ENCODE measurements at regions not wholly inside any gene's neighbourhood (a gene's known extent, or its start where the extent isn't known, plus 50 kb on each side); places are given as distances from the start of the nearest gene placed in this dataset.

GRCh38 chr3:16738451-16738850 is 133.2 kb upstream of the DAZL start:
- Histone ChIP-seq H3K4me1 (ENCODE audit: control insufficient read depth, insufficient read depth, low read length) (no peaks in the 10 kb centered on the region), H3K27me3 (ENCODE audit: control insufficient read depth, insufficient read depth, low read length) (no peaks in the 10 kb centered on the region), H3K27ac (ENCODE audit: low read length) (no peak overlapping the region), H3K9me3 (ENCODE audit: control insufficient read depth, low read depth, low read length) (no peaks in the 10 kb centered on the region), H3K4me3 (ENCODE audit: low read length) (no peak overlapping the region), H3K36me3 (ENCODE audit: control insufficient read depth, insufficient read depth, low read length) (no peaks in the 10 kb centered on the region)
- 100% methylated on average over 1 of the region's 1 CpG for WGBS (ENCODE audit: insufficient coverage, low lambda C conversion rate)
- DNase-seq, result no peak

GRCh38 chr3:16739541-16740105 is 134.4 kb upstream of the DAZL start:
- Histone ChIP-seq H3K27me3 (ENCODE audit: control insufficient read depth, insufficient read depth, low read length) (no peaks in the 10 kb centered on the region), H3K4me1 (ENCODE audit: control insufficient read depth, insufficient read depth, low read length) (no peaks in the 10 kb centered on the region), H3K27ac (ENCODE audit: low read length) (no peak overlapping the region), H3K4me3 (ENCODE audit: low read length) (no peak overlapping the region), H3K9me3 (ENCODE audit: control insufficient read depth, low read depth, low read length) (no peaks in the 10 kb centered on the region), H3K36me3 (ENCODE audit: control insufficient read depth, insufficient read depth, low read length) (no peaks in the 10 kb centered on the region)
- DNase-seq, result no peak
- WGBS (ENCODE audit: insufficient coverage, low lambda C conversion rate), result 95% methylated on average over 4 of the region's 5 CpGs

GRCh38 chr3:16740515-16740914 is 135.3 kb upstream of the DAZL start:
- no CpG with 5 or more reads among the region's 1 CpG for WGBS (ENCODE audit: insufficient coverage, low lambda C conversion rate)

GRCh38 chr3:16741103-16741758 is 136.0 kb upstream of the DAZL start:
- WGBS (ENCODE audit: insufficient coverage, low lambda C conversion rate), result 100% methylated on average over 1 of the region's 4 CpGs
- Histone ChIP-seq H3K4me1 (ENCODE audit: control insufficient read depth, insufficient read depth, low read length) (no peaks in the 10 kb centered on the region), H3K27me3 (ENCODE audit: control insufficient read depth, insufficient read depth, low read length) (no peaks in the 10 kb centered on the region)

More at GRCh38 chr3:16740515-16740914, 135.3 kb upstream of the DAZL start:
- H3K9me3 ChIP-seq (ENCODE audit: control insufficient read depth, low read depth, low read length), result no peaks in the 10 kb centered on the region
- no peaks in the 10 kb centered on the region for H3K4me1 ChIP-seq (ENCODE audit: control insufficient read depth, insufficient read depth, low read length)
- no peaks in the 10 kb centered on the region for H3K27me3 ChIP-seq (ENCODE audit: control insufficient read depth, insufficient read depth, low read length)
- H3K36me3 ChIP-seq (ENCODE audit: control insufficient read depth, insufficient read depth, low read length), result no peaks in the 10 kb centered on the region
- no peak overlapping the region for H3K27ac ChIP-seq (ENCODE audit: low read length)
- H3K4me3 ChIP-seq (ENCODE audit: low read length), result no peak overlapping the region
- no peak for DNase-seq

GRCh38 chr3:16741890-16742289 is 136.7 kb upstream of the DAZL start:
- Histone ChIP-seq H3K4me3 (ENCODE audit: low read length) (no peak overlapping the region), H3K9me3 (ENCODE audit: control insufficient read depth, low read depth, low read length) (no peaks in the 10 kb centered on the region), H3K27ac (ENCODE audit: low read length) (no peak overlapping the region), H3K36me3 (ENCODE audit: control insufficient read depth, insufficient read depth, low read length) (no peaks in the 10 kb centered on the region), H3K4me1 (ENCODE audit: control insufficient read depth, insufficient read depth, low read length) (no peaks in the 10 kb centered on the region), H3K27me3 (ENCODE audit: control insufficient read depth, insufficient read depth, low read length) (no peaks in the 10 kb centered on the region)
- no CpG with 5 or more reads among the region's 4 CpGs for WGBS (ENCODE audit: insufficient coverage, low lambda C conversion rate)
- DNase-seq, result no peak

More at GRCh38 chr3:16741103-16741758, 136.0 kb upstream of the DAZL start:
- no peak for DNase-seq
- Histone ChIP-seq H3K4me3 (ENCODE audit: low read length) (no peak overlapping the region), H3K27ac (ENCODE audit: low read length) (no peak overlapping the region), H3K36me3 (ENCODE audit: control insufficient read depth, insufficient read depth, low read length) (no peaks in the 10 kb centered on the region), H3K9me3 (ENCODE audit: control insufficient read depth, low read depth, low read length) (no peaks in the 10 kb centered on the region)

- no peak for DNase-seq
- Histone ChIP-seq H3K4me1 (ENCODE audit: control insufficient read depth, insufficient read depth, low read length) (no peaks in the 10 kb centered on the region), H3K4me3 (ENCODE audit: low read length) (no peak overlapping the region), H3K27ac (ENCODE audit: low read length) (no peak overlapping the region), H3K36me3 (ENCODE audit: control insufficient read depth, insufficient read depth, low read length) (no peaks in the 10 kb centered on the region), H3K27me3 (ENCODE audit: control insufficient read depth, insufficient read depth, low read length) (no peaks in the 10 kb centered on the region), H3K9me3 (ENCODE audit: control insufficient read depth, low read depth, low read length) (no peaks in the 10 kb centered on the region)
These were observed 138.1 kb upstream of the DAZL start for GRCh38 chr3:16743276-16743675.

- DNase-seq, result no peak
- WGBS (ENCODE audit: insufficient coverage, low lambda C conversion rate), result no CpG with 5 or more reads among the region's 2 CpGs
- Histone ChIP-seq H3K9me3 (ENCODE audit: control insufficient read depth, low read depth, low read length) (no peaks in the 10 kb centered on the region), H3K4me1 (ENCODE audit: control insufficient read depth, insufficient read depth, low read length) (no peaks in the 10 kb centered on the region), H3K27ac (ENCODE audit: low read length) (no peak overlapping the region), H3K4me3 (ENCODE audit: low read length) (no peak overlapping the region), H3K36me3 (ENCODE audit: control insufficient read depth, insufficient read depth, low read length) (no peaks in the 10 kb centered on the region), H3K27me3 (ENCODE audit: control insufficient read depth, insufficient read depth, low read length) (no peaks in the 10 kb centered on the region)
These were observed 125.4 kb upstream of the PLCL2 start for GRCh38 chr3:16759227-16759903.

- WGBS (ENCODE audit: insufficient coverage, low lambda C conversion rate), result no CpG with 5 or more reads among the region's 1 CpG
- Histone ChIP-seq H3K9me3 (ENCODE audit: control insufficient read depth, low read depth, low read length) (no peaks in the 10 kb centered on the region), H3K4me1 (ENCODE audit: control insufficient read depth, insufficient read depth, low read length) (no peaks in the 10 kb centered on the region), H3K27me3 (ENCODE audit: control insufficient read depth, insufficient read depth, low read length) (no peaks in the 10 kb centered on the region), H3K4me3 (ENCODE audit: low read length) (no peak overlapping the region), H3K36me3 (ENCODE audit: control insufficient read depth, insufficient read depth, low read length) (no peaks in the 10 kb centered on the region), H3K27ac (ENCODE audit: low read length) (no peak overlapping the region)
- DNase-seq, result no peak
These were observed 123.2 kb upstream of the PLCL2 start for GRCh38 chr3:16761571-16761970.

GRCh38 chr3:16765661-16766060 is 119.1 kb upstream of the PLCL2 start:
- no peaks in the 10 kb centered on the region for H3K4me1 ChIP-seq (ENCODE audit: control insufficient read depth, insufficient read depth, low read length)
- WGBS (ENCODE audit: insufficient coverage, low lambda C conversion rate), result no CpG with 5 or more reads among the region's 1 CpG
- no peak overlapping the region for H3K27ac ChIP-seq (ENCODE audit: low read length)
- H3K4me3 ChIP-seq (ENCODE audit: low read length), result no peak overlapping the region
- no peaks in the 10 kb centered on the region for H3K36me3 ChIP-seq (ENCODE audit: control insufficient read depth, insufficient read depth, low read length)
- DNase-seq, result no peak
- H3K9me3 ChIP-seq (ENCODE audit: control insufficient read depth, low read depth, low read length), result no peaks in the 10 kb centered on the region
- H3K27me3 ChIP-seq (ENCODE audit: control insufficient read depth, insufficient read depth, low read length), result no peaks in the 10 kb centered on the region

- H3K9me3 ChIP-seq (ENCODE audit: control insufficient read depth, low read depth, low read length), result no peaks in the 10 kb centered on the region
- no peak for DNase-seq
- H3K4me1 ChIP-seq (ENCODE audit: control insufficient read depth, insufficient read depth, low read length), result no peaks in the 10 kb centered on the region
- WGBS (ENCODE audit: insufficient coverage, low lambda C conversion rate), result no CpG with 5 or more reads among the region's 3 CpGs
- no peak overlapping the region for H3K27ac ChIP-seq (ENCODE audit: low read length)
- H3K36me3 ChIP-seq (ENCODE audit: control insufficient read depth, insufficient read depth, low read length), result no peaks in the 10 kb centered on the region
- H3K27me3 ChIP-seq (ENCODE audit: control insufficient read depth, insufficient read depth, low read length), result no peaks in the 10 kb centered on the region
- H3K4me3 ChIP-seq (ENCODE audit: low read length), result no peak overlapping the region
These were observed 117.7 kb upstream of the PLCL2 start for GRCh38 chr3:16767006-16767405.

- no peak for DNase-seq
- no peak overlapping the region for H3K4me3 ChIP-seq (ENCODE audit: low read length)
- no peaks in the 10 kb centered on the region for H3K9me3 ChIP-seq (ENCODE audit: control insufficient read depth, low read depth, low read length)
- H3K27ac ChIP-seq (ENCODE audit: low read length), result no peak overlapping the region
- no peaks in the 10 kb centered on the region for H3K4me1 ChIP-seq (ENCODE audit: control insufficient read depth, insufficient read depth, low read length)
- H3K36me3 ChIP-seq (ENCODE audit: control insufficient read depth, insufficient read depth, low read length), result no peaks in the 10 kb centered on the region
- WGBS (ENCODE audit: insufficient coverage, low lambda C conversion rate), result no CpG with 5 or more reads among the region's 1 CpG
- H3K27me3 ChIP-seq (ENCODE audit: control insufficient read depth, insufficient read depth, low read length), result no peaks in the 10 kb centered on the region
These were observed 116.7 kb upstream of the PLCL2 start for GRCh38 chr3:16768014-16768413.
